CD1c-positive myeloid dendritic cell (primary cell): ENCODE measurements at regions not wholly inside any gene's neighbourhood (a gene's known extent, or its start where the extent isn't known, plus 50 kb on each side); places are given as distances from the start of the nearest gene placed in this dataset.

Experiments
- DNase-seq: peaks from one replicate; pipeline ENCODE4 v3.0.0-alpha.2; 2016; ENCODE audit errors: extremely low spot score

- peak; percentile 38 for DNase-seq
Measured at GRCh38 chr1:8086055-8086454, 59.9 kb upstream of the ERRFI1 start.

- DNase-seq: no peak
Measured at GRCh38 chr1:8084913-8085312, 58.8 kb upstream of the ERRFI1 start.

- peak; percentile 81 for DNase-seq
Measured at GRCh38 chr1:8083739-8084484, 57.8 kb upstream of the ERRFI1 start.

- peak; percentile 17 for DNase-seq
Measured at GRCh38 chr1:8082945-8083344, 56.8 kb upstream of the ERRFI1 start.

GRCh38 chr1:8078176-8078671 is 52.1 kb upstream of the ERRFI1 start:
- DNase-seq: no peak

- no peak for DNase-seq
Measured at GRCh38 chr1:8077602-8078001, 51.5 kb upstream of the ERRFI1 start.

- DNase-seq: peak; percentile 44
Measured at GRCh38 chr1:8077120-8077573, 51.0 kb upstream of the ERRFI1 start.

GRCh38 chr1:8076176-8076575 is 50.1 kb upstream of the ERRFI1 start:
- no peak for DNase-seq
